SU-DHL-6 (cell line): ENCODE measurements at regions not wholly inside any gene's neighbourhood (a gene's known extent, or its start where the extent isn't known, plus 50 kb on each side); places are given as distances from the start of the nearest gene placed in this dataset.

Source experiments
- H2AFZ ChIP-seq: fragments of 200-600 bp; sonication (generic); 2 replicates; pipeline ENCODE4 v1.6.1; 2014; ENCODE audit warnings: low read depth, mild to moderate bottlenecking, moderate library complexity, mixed read lengths, antibody characterized with exemption, low read length; ENCODE audit not compliant: severe bottlenecking
- H3F3A ChIP-seq: fragments of 200-600 bp; shearing (Covaris generic); 2 replicates; pipeline ENCODE4 v1.6.0; 2016; ENCODE audit warnings: antibody characterized with exemption, mild to moderate bottlenecking; ENCODE audit not compliant: insufficient read depth
- H3K27ac ChIP-seq: fragments of 200-600 bp; sonication (generic); 2 replicates; pipeline ENCODE4 v1.5.1; 2016; ENCODE audit warnings: low read depth, mild to moderate bottlenecking, low read length, moderate library complexity, mixed read lengths
- H3K27me3 ChIP-seq: fragments of 200-600 bp; sonication (generic), shearing (Covaris generic); 2 replicates; pipeline ENCODE4 v1.6.0; 2014; ENCODE audit warnings: mild to moderate bottlenecking, low read length
- H3K36me3 ChIP-seq: fragments of 200-600 bp; sonication (generic); 2 replicates; pipeline ENCODE4 v1.6.1; 2014; ENCODE audit warnings: mild to moderate bottlenecking, low read length, mixed read lengths
- H3K4me2 ChIP-seq: fragments of 300-600, 200-600 bp; shearing (Covaris generic), sonication (generic); 2 replicates; pipeline ENCODE4 v1.6.0; 2014; ENCODE audit warnings: low read length, low read depth, mild to moderate bottlenecking; ENCODE audit not compliant: poor library complexity, severe bottlenecking
- H3K4me3 ChIP-seq: fragments of 200-600 bp; sonication (generic); 2 replicates; pipeline ENCODE4 v1.5.1; 2014; ENCODE audit warnings: antibody characterized with exemption, low read length, mild to moderate bottlenecking, mixed read lengths; ENCODE audit not compliant: insufficient read depth, poor library complexity, severe bottlenecking
- H3K79me2 ChIP-seq: fragments of 200-600 bp; sonication (generic); 2 replicates; pipeline ENCODE4 v1.6.1; 2014; ENCODE audit warnings: mild to moderate bottlenecking, low read length, moderate library complexity; ENCODE audit not compliant: insufficient read depth
- H3K9ac ChIP-seq: fragments of 200-600 bp; sonication (generic); 2 replicates; pipeline ENCODE4 v1.7.0; 2014; ENCODE audit warnings: mild to moderate bottlenecking, low read length
- H3K9me2 ChIP-seq: fragments of 200-600 bp; sonication (generic); replicated peaks from 2 replicates; pipeline ENCODE4 v1.6.1; 2014; ENCODE audit warnings: low read length; ENCODE audit not compliant: insufficient read depth
- H3K9me3 ChIP-seq: fragments of 200-600 bp; sonication (generic); 2 replicates; pipeline ENCODE4 v1.6.1; 2014; ENCODE audit warnings: low read length, mixed read lengths; ENCODE audit not compliant: insufficient read depth
- H4K20me1 ChIP-seq: fragments of 200-600 bp; sonication (generic); 2 replicates; pipeline ENCODE4 v1.6.1; 2014; ENCODE audit warnings: low read depth, mild to moderate bottlenecking, antibody characterized with exemption, low read length, moderate library complexity, mixed read lengths
- CTCF ChIP-seq: fragments of 200-600 bp; sonication (generic); IDR thresholded peaks from one replicate; pipeline ENCODE4 v1.5.1; 2017; ENCODE audit warnings: antibody characterized with exemption, mild to moderate bottlenecking, low read length, moderate library complexity; ENCODE audit not compliant: insufficient read depth, poor library complexity, severe bottlenecking
- EZH2phosphoT487 ChIP-seq: fragments of 200-600 bp; sonication (generic), shearing (Covaris generic); conservative IDR thresholded peaks from 2 replicates; pipeline ENCODE4 v1.6.1; 2018; ENCODE audit warnings: mild to moderate bottlenecking, antibody characterized with exemption, low read length, moderate library complexity, mixed read lengths

- peak overlapping the region; percentile 75 for H2AFZ ChIP-seq
- no peaks in the 10 kb centered on the region for H3K9me2 ChIP-seq
- no peak for TF ChIP-seq EZH2phosphoT487
- no peak for TF ChIP-seq CTCF
- peaks cover 8% of the 10 kb centered on the region for H3F3A ChIP-seq
- H3K27me3 ChIP-seq = no peaks in the 10 kb centered on the region
- H3K36me3 ChIP-seq = no peaks in the 10 kb centered on the region
- H3K9me3 ChIP-seq = no peaks in the 10 kb centered on the region; the same call in 1 of the 2 replicates
- H3K27ac ChIP-seq = peak overlapping the region; percentile 94
- peak overlapping the region; percentile 63 for H3K4me2 ChIP-seq
- H3K4me3 ChIP-seq = peak overlapping the region; percentile 28
- no peaks in the 10 kb centered on the region for H4K20me1 ChIP-seq
- H3K9ac ChIP-seq = peak overlapping the region; percentile 55
- no peaks in the 10 kb centered on the region for H3K79me2 ChIP-seq
Measured at GRCh38 chr1:82108843-82109242, 308.1 kb downstream of the ADGRL2 start.

- Histone ChIP-seq H3K27me3 (no peaks in the 10 kb centered on the region), H3K36me3 (no peaks in the 10 kb centered on the region), H4K20me1 (no peaks in the 10 kb centered on the region), H3K79me2 (no peaks in the 10 kb centered on the region), H3K27ac (peak overlapping the region; percentile 44), H3K4me2 (peak overlapping the region; percentile 21), H3F3A (peaks cover 8% of the 10 kb centered on the region), H3K9me3 (no peaks in the 10 kb centered on the region; the same call in 1 of the 2 replicates), H2AFZ (peak overlapping the region; percentile 80), H3K9me2 (no peaks in the 10 kb centered on the region), H3K4me3 (no peak overlapping the region), H3K9ac (no peak overlapping the region)
- TF ChIP-seq CTCF (no peak), EZH2phosphoT487 (no peak)
Measured at GRCh38 chr1:82106672-82107071, 305.9 kb downstream of the ADGRL2 start.

- Histone ChIP-seq H3K9me2 (no peaks in the 10 kb centered on the region), H3K9ac (no peak overlapping the region), H2AFZ (peak overlapping the region; percentile 11), H4K20me1 (no peaks in the 10 kb centered on the region), H3K36me3 (no peaks in the 10 kb centered on the region), H3K4me2 (no peak overlapping the region), H3K4me3 (no peak overlapping the region), H3K79me2 (no peaks in the 10 kb centered on the region), H3K9me3 (no peaks in the 10 kb centered on the region), H3K27ac (no peak overlapping the region), H3F3A (no peaks in the 10 kb centered on the region), H3K27me3 (no peaks in the 10 kb centered on the region)
- TF ChIP-seq CTCF (no peak), EZH2phosphoT487 (no peak)
Measured at GRCh38 chr1:82099170-82099569, 298.4 kb downstream of the ADGRL2 start.
